Endothelial cell (in vitro differentiated cells): ENCODE measurements at regions not wholly inside any gene's neighbourhood (a gene's known extent, or its start where the extent isn't known, plus 50 kb on each side); places are given as distances from the start of the nearest gene placed in this dataset.

ENCODE experiments used
- DNase-seq: peaks from one replicate; pipeline ENCODE4 v3.0.0; 2021; ENCODE audit warnings: low spot score
- H3K27ac Mint-ChIP-seq: one replicate; pipeline ENCODE4 v1.8.0; 2021; ENCODE audit warnings: mixed read lengths, inconsistent platforms; ENCODE audit not compliant: unreplicated experiment
- H3K27me3 Mint-ChIP-seq: one replicate; pipeline ENCODE4 v1.8.0; 2021; ENCODE audit warnings: mild to moderate bottlenecking, moderate library complexity, mixed read lengths, inconsistent platforms; ENCODE audit not compliant: unreplicated experiment
- H3K36me3 Mint-ChIP-seq: one replicate; pipeline ENCODE4 v1.8.0; 2021; ENCODE audit warnings: mild to moderate bottlenecking, low read depth, mixed read lengths, inconsistent platforms; ENCODE audit not compliant: unreplicated experiment
- H3K4me1 Mint-ChIP-seq: one replicate; pipeline ENCODE4 v1.8.0; 2021; ENCODE audit warnings: mild to moderate bottlenecking, mixed read lengths, inconsistent platforms; ENCODE audit not compliant: unreplicated experiment
- H3K4me3 Mint-ChIP-seq: one replicate; pipeline ENCODE4 v1.8.0; 2021; ENCODE audit warnings: mild to moderate bottlenecking, mixed read lengths, inconsistent platforms; ENCODE audit not compliant: unreplicated experiment
- H3K9me3 Mint-ChIP-seq: one replicate; pipeline ENCODE4 v1.8.0; 2021; ENCODE audit warnings: mixed read lengths, inconsistent platforms; ENCODE audit not compliant: unreplicated experiment
- TF ChIP-seq, protein P1 (sequence below): fragments of 200-600 bp; sonication (generic); IDR thresholded peaks from one replicate; pipeline ENCODE4 v1.5.0; 2021; ENCODE audit warnings: antibody characterized with exemption; ENCODE audit not compliant: unreplicated experiment

DNA sequence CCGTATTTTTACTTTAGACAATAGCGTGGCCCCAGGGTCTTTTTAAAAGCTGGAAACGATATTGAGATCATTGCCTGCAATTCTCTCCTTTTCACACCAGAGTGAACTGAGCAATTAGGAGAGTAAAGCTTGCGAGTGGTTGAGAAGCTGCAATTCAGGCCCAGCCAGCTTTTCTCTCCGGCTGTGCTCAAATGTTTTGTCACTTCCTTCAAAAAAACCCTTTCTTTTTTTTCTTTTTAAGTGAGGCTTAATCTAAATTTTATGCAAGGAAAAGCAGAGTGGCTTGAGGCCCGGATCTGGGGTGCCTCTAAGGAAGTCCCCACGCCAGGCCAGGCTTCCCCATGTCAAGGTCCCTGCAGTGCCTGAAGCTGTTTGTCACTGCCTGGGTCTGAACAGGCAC is 433.9 kb downstream of the GLRX3 start:
- Mint-ChIP-seq H3K36me3 (peaks cover 19% of the 10 kb centered on the region), H3K27ac (no peak overlapping the region), H3K9me3 (peaks cover 73% of the 10 kb centered on the region), H3K4me3 (no peak overlapping the region), H3K4me1 (no peaks in the 10 kb centered on the region), H3K27me3 (peaks cover 4% of the 10 kb centered on the region)
- TF ChIP-seq, protein P1, sequence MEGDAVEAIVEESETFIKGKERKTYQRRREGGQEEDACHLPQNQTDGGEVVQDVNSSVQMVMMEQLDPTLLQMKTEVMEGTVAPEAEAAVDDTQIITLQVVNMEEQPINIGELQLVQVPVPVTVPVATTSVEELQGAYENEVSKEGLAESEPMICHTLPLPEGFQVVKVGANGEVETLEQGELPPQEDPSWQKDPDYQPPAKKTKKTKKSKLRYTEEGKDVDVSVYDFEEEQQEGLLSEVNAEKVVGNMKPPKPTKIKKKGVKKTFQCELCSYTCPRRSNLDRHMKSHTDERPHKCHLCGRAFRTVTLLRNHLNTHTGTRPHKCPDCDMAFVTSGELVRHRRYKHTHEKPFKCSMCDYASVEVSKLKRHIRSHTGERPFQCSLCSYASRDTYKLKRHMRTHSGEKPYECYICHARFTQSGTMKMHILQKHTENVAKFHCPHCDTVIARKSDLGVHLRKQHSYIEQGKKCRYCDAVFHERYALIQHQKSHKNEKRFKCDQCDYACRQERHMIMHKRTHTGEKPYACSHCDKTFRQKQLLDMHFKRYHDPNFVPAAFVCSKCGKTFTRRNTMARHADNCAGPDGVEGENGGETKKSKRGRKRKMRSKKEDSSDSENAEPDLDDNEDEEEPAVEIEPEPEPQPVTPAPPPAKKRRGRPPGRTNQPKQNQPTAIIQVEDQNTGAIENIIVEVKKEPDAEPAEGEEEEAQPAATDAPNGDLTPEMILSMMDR: no peak
- DNase-seq: no peak

DNA sequence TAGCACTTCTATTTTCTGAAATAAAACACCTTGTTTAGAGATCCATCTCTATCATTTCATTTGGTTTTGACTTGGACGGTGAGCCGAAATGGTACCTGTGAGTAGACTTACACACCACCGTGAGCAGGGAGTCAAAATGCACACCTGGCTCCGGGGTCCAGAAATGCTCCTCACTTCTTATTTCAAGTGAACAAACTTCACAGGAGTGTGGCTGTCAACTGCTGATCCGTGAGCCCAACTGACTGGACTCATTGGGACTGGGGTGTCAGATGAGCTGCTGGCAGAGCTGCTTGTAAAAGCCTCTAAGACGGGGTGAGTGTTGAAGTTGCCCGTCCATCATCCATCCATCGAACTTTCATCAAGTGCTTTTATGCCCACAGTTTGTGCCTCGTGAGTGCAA is 435.5 kb downstream of the GLRX3 start:
- H3K9me3 Mint-ChIP-seq: peaks cover 75% of the 10 kb centered on the region

DNA sequence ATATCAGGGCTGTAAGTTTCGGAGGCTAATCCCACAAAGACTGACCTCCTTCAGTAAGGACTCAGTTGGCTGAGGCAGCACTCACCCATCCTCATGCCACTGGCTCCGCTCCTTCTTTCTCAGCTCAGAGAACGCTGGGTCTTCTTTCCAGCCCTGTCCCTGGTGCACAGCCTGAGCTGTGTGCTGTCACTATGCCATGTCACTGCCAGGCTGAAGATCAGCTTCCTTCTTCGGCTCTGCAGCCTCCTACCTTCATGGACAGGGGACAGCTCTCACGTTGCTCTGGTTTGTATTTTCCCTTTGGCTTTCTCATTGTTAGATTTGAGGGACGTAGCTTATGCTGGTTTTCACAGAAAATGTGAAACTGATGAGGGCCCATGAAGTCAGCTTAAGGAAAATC is 437.3 kb downstream of the GLRX3 start:
- H3K36me3 Mint-ChIP-seq: peaks cover 25% of the 10 kb centered on the region
- H3K9me3 Mint-ChIP-seq: peaks cover 64% of the 10 kb centered on the region
- H3K27me3 Mint-ChIP-seq: peaks cover 3% of the 10 kb centered on the region
- no peak overlapping the region for H3K27ac Mint-ChIP-seq
- no peaks in the 10 kb centered on the region for H3K4me1 Mint-ChIP-seq
- H3K4me3 Mint-ChIP-seq: no peak overlapping the region
- TF ChIP-seq, protein P1: no peak
- no peak for DNase-seq

More for the DNA sequence above, 435.5 kb downstream of the GLRX3 start:
- Mint-ChIP-seq H3K27ac (no peak overlapping the region), H3K27me3 (peaks cover 6% of the 10 kb centered on the region), H3K4me1 (no peaks in the 10 kb centered on the region), H3K36me3 (peaks cover 25% of the 10 kb centered on the region), H3K4me3 (no peak overlapping the region)
- TF ChIP-seq, protein P1: no peak
- no peak for DNase-seq

DNA sequence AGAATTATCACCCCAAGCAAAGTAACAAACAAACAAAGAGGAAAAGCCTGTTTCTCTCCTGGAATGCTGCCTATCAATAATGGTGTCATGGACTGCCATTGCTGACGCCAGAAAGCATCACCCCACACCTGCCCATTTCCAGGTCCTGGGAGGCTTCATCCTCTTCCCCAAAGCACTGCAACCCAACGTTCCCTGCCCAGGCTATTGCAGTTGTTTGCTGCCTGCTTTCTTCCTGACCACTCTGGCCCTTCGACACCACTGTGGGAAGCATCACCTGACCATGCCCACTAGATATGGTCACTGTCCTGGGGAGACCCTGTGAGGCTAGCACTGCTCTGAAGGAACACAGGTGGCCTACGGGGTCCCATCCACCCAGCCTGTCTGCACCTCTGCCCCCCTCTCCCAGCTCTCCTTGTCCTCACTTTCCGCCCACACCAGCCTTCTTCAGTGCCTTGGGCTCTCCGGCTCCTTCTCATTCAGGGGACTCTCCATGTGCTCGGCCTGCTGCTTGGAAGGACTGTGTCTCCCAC is 439.6 kb downstream of the GLRX3 start:
- H3K4me3 Mint-ChIP-seq: no peak overlapping the region
- H3K27ac Mint-ChIP-seq: peak overlapping the region; percentile 20
- H3K36me3 Mint-ChIP-seq: peaks cover 28% of the 10 kb centered on the region
- H3K27me3 Mint-ChIP-seq: peaks cover 6% of the 10 kb centered on the region
- TF ChIP-seq, protein P1: no peak
- no peak for DNase-seq
- peaks cover 74% of the 10 kb centered on the region for H3K9me3 Mint-ChIP-seq
- no peaks in the 10 kb centered on the region for H3K4me1 Mint-ChIP-seq

DNA sequence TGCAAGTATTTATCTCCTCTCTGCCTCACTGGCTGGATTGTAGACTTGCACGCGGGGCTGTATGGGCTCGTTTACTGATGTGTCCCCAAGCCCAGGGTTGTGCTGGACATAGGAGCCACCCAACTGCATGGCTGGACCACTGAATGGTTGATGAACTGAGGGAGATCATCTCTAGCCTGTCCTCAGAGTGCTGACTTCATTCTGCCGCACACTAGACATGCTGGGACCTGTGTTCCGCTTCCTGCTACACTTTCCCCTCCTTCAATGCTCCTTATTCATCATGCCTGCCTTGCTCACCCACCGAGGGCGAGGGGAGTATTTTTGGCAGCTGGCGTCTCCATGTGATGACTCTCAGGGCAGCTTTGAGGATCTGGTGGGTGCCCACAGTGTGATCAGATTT is 440.2 kb downstream of the GLRX3 start:
- Mint-ChIP-seq H3K27me3 (peaks cover 6% of the 10 kb centered on the region), H3K36me3 (peaks cover 28% of the 10 kb centered on the region), H3K4me1 (no peaks in the 10 kb centered on the region), H3K4me3 (no peak overlapping the region), H3K9me3 (peaks cover 73% of the 10 kb centered on the region), H3K27ac (no peak overlapping the region)
- no peak for DNase-seq
- TF ChIP-seq, protein P1: no peak
